ENCODE measurements at regions not wholly inside any gene's neighbourhood (a gene's known extent, or its start where the extent isn't known, plus 50 kb on each side); places are given as distances from the start of the nearest gene placed in this dataset.

DNA sequence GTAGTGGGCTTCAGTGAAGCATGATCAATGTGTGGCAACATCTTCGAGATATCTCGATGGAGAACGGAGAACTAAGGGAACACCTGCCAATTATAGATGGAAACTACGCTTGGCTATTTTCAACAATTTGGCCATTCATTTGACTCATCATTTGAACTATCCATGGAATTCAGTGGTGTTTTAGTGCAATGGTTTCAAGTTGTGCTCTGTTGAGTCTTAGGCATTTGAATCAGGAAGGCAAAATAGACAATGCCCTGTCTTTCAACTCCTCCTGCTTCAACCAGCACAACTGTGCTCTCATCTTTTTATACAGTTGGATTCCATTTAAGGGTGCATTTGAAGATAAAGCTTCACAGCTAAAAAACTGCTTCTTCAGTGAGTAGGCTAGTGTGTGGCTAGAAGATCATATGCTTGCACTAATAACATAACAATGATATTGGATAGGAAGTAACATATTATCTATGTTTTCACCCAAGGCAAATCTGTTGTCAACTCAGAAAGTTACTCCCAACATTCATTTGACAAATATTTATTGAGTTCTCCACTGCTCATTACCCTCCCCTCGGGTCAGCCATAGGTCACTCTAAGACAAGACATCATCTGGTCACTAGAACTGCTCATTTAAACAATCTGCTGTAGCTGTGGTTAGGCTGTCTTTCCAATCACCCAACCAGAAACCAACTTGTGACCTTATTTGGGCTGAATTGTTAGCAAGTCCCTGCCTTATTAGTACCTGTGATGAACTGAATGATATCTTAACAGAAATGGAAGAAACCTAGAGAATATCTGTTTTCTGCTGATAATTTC lies 314.1 kb upstream of the SP4 start:
- TF ChIP-seq, protein P1, sequence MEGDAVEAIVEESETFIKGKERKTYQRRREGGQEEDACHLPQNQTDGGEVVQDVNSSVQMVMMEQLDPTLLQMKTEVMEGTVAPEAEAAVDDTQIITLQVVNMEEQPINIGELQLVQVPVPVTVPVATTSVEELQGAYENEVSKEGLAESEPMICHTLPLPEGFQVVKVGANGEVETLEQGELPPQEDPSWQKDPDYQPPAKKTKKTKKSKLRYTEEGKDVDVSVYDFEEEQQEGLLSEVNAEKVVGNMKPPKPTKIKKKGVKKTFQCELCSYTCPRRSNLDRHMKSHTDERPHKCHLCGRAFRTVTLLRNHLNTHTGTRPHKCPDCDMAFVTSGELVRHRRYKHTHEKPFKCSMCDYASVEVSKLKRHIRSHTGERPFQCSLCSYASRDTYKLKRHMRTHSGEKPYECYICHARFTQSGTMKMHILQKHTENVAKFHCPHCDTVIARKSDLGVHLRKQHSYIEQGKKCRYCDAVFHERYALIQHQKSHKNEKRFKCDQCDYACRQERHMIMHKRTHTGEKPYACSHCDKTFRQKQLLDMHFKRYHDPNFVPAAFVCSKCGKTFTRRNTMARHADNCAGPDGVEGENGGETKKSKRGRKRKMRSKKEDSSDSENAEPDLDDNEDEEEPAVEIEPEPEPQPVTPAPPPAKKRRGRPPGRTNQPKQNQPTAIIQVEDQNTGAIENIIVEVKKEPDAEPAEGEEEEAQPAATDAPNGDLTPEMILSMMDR (IDR thresholded peaks at IDR 0.05): no peak
- no peak for TF ChIP-seq POLR2A (IDR thresholded peaks at IDR 0.05)

Data from lower leg skin (tissue), 3 donors.